ENCODE measurements at regions not wholly inside any gene's neighbourhood (a gene's known extent, or its start where the extent isn't known, plus 50 kb on each side); places are given as distances from the start of the nearest gene placed in this dataset.
A peak's percentile ranks its signal among the peaks of the same experiment; 100 is the strongest.
"Not testable (repeated sequence)": the region's sequence is repeated elsewhere in the genome, so short reads cannot be mapped to it uniquely, and the experiment has no call there.

DNA sequence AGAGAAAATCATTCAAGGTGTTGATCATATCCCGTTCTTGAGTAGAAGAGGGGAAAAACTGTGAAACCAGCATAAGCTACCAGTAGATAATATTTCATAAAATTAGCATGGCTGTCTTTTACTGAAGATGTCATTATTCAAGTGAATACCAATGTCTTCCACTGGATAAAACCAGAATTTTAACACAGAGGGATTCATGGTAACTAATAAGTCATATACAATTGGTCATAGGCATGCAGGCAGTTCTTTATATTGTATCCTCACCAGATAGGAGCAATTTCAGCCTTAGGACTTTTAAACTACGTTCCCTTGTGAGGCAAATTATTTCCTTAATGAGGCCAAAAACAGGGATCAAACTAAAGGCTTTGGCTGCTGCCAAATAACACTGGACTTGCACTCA lies 202.3 kb upstream of the PITRM1 start:
- Histone ChIP-seq H3K4me3 (ENCODE audit: low read depth, low read length) (no peak overlapping the region), H3K36me3 (ENCODE audit: control insufficient read depth, insufficient read depth, low read length) (no peaks in the 10 kb centered on the region), H3K27me3 (ENCODE audit: control insufficient read depth, insufficient read depth, low read length) (no peaks in the 10 kb centered on the region)
- TF ChIP-seq, protein P1, sequence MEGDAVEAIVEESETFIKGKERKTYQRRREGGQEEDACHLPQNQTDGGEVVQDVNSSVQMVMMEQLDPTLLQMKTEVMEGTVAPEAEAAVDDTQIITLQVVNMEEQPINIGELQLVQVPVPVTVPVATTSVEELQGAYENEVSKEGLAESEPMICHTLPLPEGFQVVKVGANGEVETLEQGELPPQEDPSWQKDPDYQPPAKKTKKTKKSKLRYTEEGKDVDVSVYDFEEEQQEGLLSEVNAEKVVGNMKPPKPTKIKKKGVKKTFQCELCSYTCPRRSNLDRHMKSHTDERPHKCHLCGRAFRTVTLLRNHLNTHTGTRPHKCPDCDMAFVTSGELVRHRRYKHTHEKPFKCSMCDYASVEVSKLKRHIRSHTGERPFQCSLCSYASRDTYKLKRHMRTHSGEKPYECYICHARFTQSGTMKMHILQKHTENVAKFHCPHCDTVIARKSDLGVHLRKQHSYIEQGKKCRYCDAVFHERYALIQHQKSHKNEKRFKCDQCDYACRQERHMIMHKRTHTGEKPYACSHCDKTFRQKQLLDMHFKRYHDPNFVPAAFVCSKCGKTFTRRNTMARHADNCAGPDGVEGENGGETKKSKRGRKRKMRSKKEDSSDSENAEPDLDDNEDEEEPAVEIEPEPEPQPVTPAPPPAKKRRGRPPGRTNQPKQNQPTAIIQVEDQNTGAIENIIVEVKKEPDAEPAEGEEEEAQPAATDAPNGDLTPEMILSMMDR (IDR thresholded peaks at IDR 0.05; ENCODE audit: insufficient read depth, low read length, poor library complexity, severe bottlenecking), result no peak
- no peak for DNase-seq (ENCODE audit: low read depth)

DNA sequence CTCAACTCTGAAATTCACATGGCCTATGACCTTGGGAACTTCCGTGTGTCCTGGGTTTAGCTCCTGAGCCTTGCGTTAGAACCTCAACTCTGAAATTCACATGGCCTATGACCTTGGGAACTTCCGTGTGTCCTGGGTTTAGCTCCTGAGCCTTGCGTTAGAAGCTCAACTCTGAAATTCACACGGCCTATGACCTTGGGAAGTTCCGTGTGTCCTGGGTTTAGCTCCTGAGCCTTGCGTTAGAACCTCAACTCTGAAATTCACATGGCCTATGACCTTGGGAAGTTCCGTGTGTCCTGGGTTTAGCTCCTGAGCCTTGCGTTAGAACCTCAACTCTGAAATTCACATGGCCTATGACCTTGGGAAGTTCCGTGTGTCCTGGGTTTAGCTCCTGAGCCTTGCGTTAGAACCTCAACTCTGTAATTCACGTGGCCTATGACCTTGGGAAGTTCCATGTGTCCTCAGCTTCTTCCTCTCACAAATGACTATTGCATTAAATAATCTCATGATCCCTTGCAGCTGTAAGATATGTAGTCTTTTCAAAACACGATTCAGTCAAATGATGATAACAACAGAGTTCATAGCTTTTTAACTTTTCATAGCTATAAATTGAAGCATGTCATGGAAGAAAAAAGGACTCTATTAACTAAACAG lies 200.9 kb upstream of the PITRM1 start:
- not testable (repeated sequence) for H3K36me3 ChIP-seq (ENCODE audit: control insufficient read depth, insufficient read depth, low read length); H3K27me3 ChIP-seq (ENCODE audit: control insufficient read depth, insufficient read depth, low read length); H3K4me3 ChIP-seq (ENCODE audit: low read depth, low read length)

GRCh38 chr10:3372281-3372680 lies 199.7 kb upstream of the PITRM1 start:
- TF ChIP-seq, protein P1 (IDR thresholded peaks at IDR 0.05; ENCODE audit: insufficient read depth, low read length, poor library complexity, severe bottlenecking), result no peak
- H3K27me3 ChIP-seq (ENCODE audit: control insufficient read depth, insufficient read depth, low read length), result no peaks in the 10 kb centered on the region
- no peaks in the 10 kb centered on the region for H3K36me3 ChIP-seq (ENCODE audit: control insufficient read depth, insufficient read depth, low read length)
- no peak overlapping the region for H3K4me3 ChIP-seq (ENCODE audit: low read depth, low read length)
- no peak for DNase-seq (ENCODE audit: low read depth)

More for the DNA sequence above, 200.9 kb upstream of the PITRM1 start:
- DNase-seq (ENCODE audit: low read depth), result not testable (repeated sequence)

DNA sequence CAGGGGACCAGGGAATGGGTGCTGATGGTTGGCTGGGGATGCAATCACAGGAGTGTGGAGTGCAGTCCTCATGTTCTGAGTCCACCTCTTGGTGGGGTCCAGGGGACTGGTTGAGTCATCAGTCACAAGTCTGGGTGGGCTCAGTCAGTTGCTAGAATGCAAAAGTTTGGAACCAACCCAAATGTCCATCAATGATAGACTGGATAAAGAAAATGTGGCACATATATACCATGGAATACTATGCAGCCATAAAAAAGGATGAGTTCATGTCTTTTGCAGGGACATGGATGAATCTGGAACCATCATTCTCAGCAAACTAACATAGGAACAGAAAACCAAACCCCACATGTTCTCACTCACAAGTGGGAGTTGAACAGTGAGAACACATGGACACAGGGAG lies 199.0 kb upstream of the PITRM1 start:
- not testable (repeated sequence) for H3K4me3 ChIP-seq (ENCODE audit: low read depth, low read length); DNase-seq (ENCODE audit: low read depth); H3K36me3 ChIP-seq (ENCODE audit: control insufficient read depth, insufficient read depth, low read length); H3K27me3 ChIP-seq (ENCODE audit: control insufficient read depth, insufficient read depth, low read length)

GRCh38 chr10:3366735-3367405 lies 194.3 kb upstream of the PITRM1 start:
- no peak overlapping the region for H3K4me3 ChIP-seq (ENCODE audit: low read depth, low read length)
- no peak for DNase-seq (ENCODE audit: low read depth)
- H3K36me3 ChIP-seq (ENCODE audit: control insufficient read depth, insufficient read depth, low read length), result no peaks in the 10 kb centered on the region
- TF ChIP-seq, protein P1 (IDR thresholded peaks at IDR 0.05; ENCODE audit: insufficient read depth, low read length, poor library complexity, severe bottlenecking), result no peak
- H3K27me3 ChIP-seq (ENCODE audit: control insufficient read depth, insufficient read depth, low read length), result no peaks in the 10 kb centered on the region

DNA sequence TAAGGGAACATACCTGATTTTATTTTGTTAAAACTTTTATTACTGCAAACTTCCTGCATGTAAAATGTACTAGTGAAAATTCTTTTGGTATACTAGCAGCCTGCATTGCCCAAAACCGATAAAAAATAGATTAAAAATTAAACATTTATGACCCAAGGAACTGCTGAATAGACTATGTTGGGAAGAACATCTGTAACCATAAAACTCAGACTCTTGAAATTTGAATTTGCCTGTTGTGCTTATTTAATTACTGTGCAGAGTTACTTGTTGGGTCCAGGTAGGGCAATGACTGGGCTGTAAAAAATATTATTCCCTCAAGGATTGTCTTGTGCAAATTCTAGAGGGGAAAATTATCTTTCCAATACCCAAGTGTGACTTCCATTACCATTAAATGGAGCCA lies 193.5 kb upstream of the PITRM1 start:
- no peak for DNase-seq (ENCODE audit: low read depth)
- TF ChIP-seq, protein P1 (IDR thresholded peaks at IDR 0.05; ENCODE audit: insufficient read depth, low read length, poor library complexity, severe bottlenecking), result no peak
- Histone ChIP-seq H3K36me3 (ENCODE audit: control insufficient read depth, insufficient read depth, low read length) (no peaks in the 10 kb centered on the region), H3K4me3 (ENCODE audit: low read depth, low read length) (no peak overlapping the region), H3K27me3 (ENCODE audit: control insufficient read depth, insufficient read depth, low read length) (no peaks in the 10 kb centered on the region)

DNA sequence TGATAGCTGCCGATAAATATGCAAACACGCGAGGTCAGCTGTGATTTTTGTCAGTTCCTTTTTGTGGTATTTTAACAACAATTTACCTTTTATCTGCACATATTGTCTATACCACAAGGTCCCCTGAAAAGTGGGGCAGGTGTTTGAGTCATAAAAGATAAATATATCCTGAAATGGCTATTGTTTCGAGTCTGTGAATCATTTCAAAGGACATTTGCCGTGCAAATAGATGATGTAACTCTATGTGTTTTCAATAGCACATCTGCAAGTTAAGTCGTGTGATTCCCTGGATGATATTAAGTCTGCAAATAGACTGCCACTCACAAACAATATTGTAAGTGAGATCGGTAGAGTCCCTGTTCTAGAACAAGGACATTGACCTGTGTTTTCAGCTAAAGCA lies 193.0 kb upstream of the PITRM1 start:
- Histone ChIP-seq H3K36me3 (ENCODE audit: control insufficient read depth, insufficient read depth, low read length) (no peaks in the 10 kb centered on the region), H3K27me3 (ENCODE audit: control insufficient read depth, insufficient read depth, low read length) (no peaks in the 10 kb centered on the region), H3K4me3 (ENCODE audit: low read depth, low read length) (no peak overlapping the region)
- peak; percentile 38 for DNase-seq (ENCODE audit: low read depth)
- TF ChIP-seq, protein P1 (IDR thresholded peaks at IDR 0.05; ENCODE audit: insufficient read depth, low read length, poor library complexity, severe bottlenecking), result no peak

All from kidney epithelial cell (primary cell).